ENCODE measurements at regions not wholly inside any gene's neighbourhood (a gene's known extent, or its start where the extent isn't known, plus 50 kb on each side); places are given as distances from the start of the nearest gene placed in this dataset.
"Not testable (repeated sequence)": the region's sequence is repeated elsewhere in the genome, so short reads cannot be mapped to it uniquely, and the experiment has no call there.

DNA sequence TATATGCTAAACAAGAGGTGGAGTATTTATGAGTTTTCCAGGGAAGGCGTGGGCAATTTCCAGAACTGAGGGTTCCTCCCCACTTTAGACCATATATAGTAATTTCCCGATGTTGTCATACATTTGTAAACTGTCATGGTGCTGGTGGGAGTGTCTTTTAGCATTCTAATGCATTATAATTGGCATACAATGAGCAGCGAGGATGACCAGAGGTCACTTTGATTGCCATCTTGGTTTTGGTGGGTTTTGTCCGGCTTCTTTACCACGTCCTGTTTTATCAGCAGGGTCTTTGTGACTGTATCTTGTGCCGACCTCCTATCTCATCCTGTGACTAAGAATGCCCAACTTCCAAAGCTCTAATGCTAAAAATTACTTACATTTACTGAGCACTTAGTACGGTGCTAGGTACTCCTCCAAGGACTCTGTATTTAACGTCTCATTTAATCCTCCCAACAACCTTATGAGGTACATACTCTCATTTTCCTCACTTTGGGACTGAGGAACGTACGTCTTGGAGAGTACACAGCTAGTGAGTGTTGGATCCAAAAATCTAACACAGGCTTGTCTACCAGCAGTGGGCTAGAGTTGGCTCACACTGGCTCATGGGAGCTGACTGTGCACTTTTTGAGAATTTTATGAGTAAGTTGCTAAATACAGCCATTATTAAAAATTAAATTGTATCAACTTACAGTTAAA, 144.8 kb upstream of the NEBL start:
- DNase-seq (ENCODE audit: extremely low read depth, low read depth) = no peak

GRCh38 chr10:21039721-21040120, 142.6 kb upstream of the NEBL start:
- no peak for DNase-seq (ENCODE audit: extremely low read depth, low read depth)
- TF ChIP-seq, protein P1, sequence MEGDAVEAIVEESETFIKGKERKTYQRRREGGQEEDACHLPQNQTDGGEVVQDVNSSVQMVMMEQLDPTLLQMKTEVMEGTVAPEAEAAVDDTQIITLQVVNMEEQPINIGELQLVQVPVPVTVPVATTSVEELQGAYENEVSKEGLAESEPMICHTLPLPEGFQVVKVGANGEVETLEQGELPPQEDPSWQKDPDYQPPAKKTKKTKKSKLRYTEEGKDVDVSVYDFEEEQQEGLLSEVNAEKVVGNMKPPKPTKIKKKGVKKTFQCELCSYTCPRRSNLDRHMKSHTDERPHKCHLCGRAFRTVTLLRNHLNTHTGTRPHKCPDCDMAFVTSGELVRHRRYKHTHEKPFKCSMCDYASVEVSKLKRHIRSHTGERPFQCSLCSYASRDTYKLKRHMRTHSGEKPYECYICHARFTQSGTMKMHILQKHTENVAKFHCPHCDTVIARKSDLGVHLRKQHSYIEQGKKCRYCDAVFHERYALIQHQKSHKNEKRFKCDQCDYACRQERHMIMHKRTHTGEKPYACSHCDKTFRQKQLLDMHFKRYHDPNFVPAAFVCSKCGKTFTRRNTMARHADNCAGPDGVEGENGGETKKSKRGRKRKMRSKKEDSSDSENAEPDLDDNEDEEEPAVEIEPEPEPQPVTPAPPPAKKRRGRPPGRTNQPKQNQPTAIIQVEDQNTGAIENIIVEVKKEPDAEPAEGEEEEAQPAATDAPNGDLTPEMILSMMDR (IDR thresholded peaks at IDR 0.05; ENCODE audit: low read depth, low read length) = no peak

More for the DNA sequence above, 144.8 kb upstream of the NEBL start:
- TF ChIP-seq, protein P1 (IDR thresholded peaks at IDR 0.05; ENCODE audit: low read depth, low read length) = no peak

GRCh38 chr10:21036757-21037156, 139.6 kb upstream of the NEBL start:
- DNase-seq (ENCODE audit: extremely low read depth, low read depth) = no peak

DNA sequence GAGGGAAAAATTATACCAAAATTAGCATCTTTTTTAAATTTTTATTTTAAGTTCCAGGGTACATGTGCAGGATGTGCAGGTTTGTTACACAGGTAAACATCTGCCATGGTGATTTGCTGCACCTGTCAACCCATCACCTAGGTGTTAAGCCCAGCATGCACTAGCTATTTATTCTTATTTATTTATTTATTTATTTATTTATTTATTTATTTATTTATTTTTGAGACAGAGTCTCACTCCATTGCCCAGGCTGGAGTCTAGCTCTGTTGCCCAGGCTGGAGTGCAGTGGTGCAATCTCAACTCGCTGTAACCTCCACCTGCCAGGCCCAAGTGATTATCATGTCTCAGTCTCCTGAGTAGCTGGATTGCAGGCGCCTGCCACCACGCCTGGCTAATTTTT, 137.7 kb upstream of the NEBL start:
- not testable (repeated sequence) for DNase-seq (ENCODE audit: extremely low read depth, low read depth)

More at GRCh38 chr10:21036757-21037156, 139.6 kb upstream of the NEBL start:
- TF ChIP-seq, protein P1 (IDR thresholded peaks at IDR 0.05; ENCODE audit: low read depth, low read length) = no peak

DNA sequence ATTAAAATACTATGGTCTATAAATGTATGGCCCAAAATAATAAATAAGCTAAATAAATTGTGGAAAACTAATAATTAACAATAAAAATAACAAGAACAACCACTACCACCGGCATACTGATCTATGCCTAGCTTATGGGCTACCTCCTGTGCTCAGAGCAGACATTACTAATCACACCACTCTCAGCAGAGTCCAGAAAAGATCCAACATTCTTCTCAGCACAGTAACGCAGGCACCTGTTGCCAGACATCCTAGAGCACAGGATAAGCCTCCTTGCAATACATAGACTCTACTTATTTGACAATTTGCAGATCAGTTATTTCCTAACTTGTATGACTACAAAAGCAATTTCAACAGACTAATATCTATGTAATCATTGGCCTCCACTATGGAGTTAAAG, 137.1 kb upstream of the NEBL start:
- no peak for DNase-seq (ENCODE audit: extremely low read depth, low read depth)
- TF ChIP-seq, protein P1 (IDR thresholded peaks at IDR 0.05; ENCODE audit: low read depth, low read length) = no peak

DNA sequence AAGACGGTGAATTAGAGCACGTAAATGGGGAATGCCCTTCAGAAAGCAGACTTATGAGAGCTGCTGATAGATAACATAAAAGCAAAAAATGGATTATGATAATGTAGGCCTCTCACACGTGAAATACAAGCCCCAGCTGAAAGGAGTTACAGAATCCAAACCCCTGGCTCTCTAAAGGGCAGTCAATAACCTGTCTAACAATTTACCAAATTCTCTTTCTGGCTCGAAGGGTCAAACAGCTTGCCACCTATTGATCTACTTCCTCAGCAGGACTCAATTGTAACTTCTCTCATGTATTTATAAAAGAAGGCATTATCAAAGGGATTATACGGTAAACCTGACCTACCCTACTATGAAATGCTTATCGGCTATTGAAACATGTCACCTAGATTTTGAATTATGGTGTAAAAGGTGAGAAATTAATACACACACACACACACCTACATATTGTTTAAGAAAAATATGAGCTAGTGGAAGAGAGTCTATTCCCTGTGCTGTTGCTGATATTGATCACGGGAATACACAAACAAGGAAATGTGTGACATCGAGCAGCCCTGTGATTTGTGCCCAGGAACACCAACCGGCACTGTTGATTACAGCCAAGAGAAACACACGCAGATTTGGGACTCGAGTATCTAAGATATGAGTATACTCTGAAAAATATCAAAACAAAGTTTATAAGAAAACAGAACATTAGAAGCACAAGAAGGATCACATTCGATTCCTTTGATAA, 135.6 kb upstream of the NEBL start:
- TF ChIP-seq, protein P1 (IDR thresholded peaks at IDR 0.05; ENCODE audit: low read depth, low read length) = no peak
- no peak for DNase-seq (ENCODE audit: extremely low read depth, low read depth)

DNA sequence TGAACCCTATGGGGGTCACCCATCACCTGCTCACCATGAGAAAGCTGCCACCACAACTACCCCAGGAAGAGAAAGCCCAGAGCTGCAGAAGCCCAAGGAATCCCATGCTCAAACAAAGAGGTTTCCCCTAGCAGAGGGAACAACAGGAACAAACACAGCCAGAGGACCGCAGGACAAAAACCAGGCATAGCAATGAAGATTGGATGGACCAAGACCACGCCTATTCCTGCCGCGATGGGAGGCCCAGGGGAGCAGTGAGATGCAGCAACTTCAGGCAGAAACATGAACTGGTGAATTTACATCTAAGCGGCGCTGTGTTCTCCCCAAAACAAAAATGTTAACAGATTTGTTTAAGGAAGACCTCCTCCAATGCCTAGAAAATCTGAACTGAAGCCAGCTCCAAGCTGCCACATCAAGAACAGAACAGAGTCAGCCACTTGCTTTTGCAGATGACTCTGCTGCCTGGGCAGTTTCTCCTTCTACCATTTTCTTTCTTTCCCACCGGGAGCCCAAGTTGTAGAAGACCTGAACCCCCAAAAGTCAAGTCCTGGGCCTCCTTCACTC, 134.2 kb upstream of the NEBL start:
- TF ChIP-seq, protein P1 (IDR thresholded peaks at IDR 0.05; ENCODE audit: low read depth, low read length) = no peak

More for the DNA sequence above, 134.2 kb upstream of the NEBL start:
- DNase-seq (ENCODE audit: extremely low read depth, low read depth) = no peak
